HG02938 (cell line): ENCODE measurements at regions not wholly inside any gene's neighbourhood (a gene's known extent, or its start where the extent isn't known, plus 50 kb on each side); places are given as distances from the start of the nearest gene placed in this dataset.
A peak's percentile ranks its signal among the peaks of the same experiment; 100 is the strongest.
"Not testable (repeated sequence)": the region's sequence is repeated elsewhere in the genome, so short reads cannot be mapped to it uniquely, and the experiment has no call there.

ENCODE experiments used
- ATAC-seq: cut with Tn5 transposase; IDR thresholded peaks from one replicate; pipeline ENCODE4 v1.9.1; 2021; ENCODE audit warnings: mild to moderate bottlenecking, moderate library complexity; ENCODE audit not compliant: unreplicated experiment

- no peak for ATAC-seq
Measured at GRCh38 chr13:104650431-104650830, 1584.2 kb upstream of the SLC10A2 start.

DNA sequence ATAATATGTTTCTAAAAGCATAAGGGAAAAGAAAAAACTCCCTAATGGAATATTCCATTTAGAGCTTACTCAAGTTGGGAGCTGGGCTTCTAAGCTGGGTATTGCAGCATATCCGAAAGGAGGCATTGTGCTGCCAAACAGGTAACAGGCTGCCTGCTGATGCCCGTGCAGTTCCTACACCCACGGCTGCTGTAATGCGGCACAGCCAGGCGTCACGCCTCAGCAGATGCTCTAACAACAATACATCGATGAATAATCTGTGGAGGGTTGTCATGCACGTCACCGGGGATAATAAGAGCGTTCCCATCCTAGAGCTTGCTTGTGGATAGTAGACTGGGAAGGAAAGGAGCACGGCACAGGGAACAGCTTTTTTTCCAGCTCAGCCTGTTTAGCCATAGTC is 1582.1 kb upstream of the SLC10A2 start:
- ATAC-seq: no peak

DNA sequence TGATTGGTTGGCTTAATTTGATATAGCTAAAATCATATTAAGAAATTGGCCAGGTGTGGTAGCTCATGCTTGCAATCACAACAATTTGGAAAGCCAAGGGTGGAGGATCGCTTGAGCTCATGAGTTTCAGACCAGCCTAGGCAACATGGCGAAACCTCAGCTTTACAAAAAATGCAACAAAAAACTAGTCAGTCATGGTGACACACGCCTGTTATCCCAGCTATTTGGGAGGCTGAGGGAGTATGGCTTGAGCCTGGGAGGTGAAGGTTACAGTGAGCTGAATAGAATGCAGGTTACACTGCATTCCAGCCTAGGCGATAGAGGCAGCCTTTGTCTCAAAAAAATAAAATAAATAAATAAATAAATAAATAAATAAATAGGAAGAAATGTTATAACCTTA is 1579.6 kb upstream of the SLC10A2 start:
- ATAC-seq: no peak

- no peak for ATAC-seq
Measured at GRCh38 chr13:104641309-104641708, 1575.1 kb upstream of the SLC10A2 start.

DNA sequence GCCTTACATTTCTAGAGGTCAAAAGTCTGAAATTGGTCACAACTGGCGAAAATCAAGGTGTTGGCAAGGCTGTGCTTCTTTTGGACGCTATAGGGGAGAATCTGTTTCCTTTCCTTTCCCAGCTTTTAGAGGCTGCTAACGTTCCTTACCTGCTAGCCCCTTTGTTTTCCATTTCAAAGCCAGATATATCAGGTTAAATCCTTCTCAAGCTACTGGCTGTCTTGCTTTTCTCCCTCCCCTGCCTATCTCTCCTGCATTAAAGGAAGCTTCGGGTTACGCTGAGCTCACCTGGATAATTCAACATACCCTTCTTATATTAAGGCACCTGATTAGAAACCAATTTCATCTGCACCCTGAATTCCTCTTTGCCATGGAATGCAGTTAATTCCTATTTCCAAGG is 1569.7 kb upstream of the SLC10A2 start:
- no peak for ATAC-seq

GRCh38 chr13:104634016-104634415 is 1567.8 kb upstream of the SLC10A2 start:
- no peak for ATAC-seq

GRCh38 chr13:104632736-104633135 is 1566.5 kb upstream of the SLC10A2 start:
- ATAC-seq: no peak

DNA sequence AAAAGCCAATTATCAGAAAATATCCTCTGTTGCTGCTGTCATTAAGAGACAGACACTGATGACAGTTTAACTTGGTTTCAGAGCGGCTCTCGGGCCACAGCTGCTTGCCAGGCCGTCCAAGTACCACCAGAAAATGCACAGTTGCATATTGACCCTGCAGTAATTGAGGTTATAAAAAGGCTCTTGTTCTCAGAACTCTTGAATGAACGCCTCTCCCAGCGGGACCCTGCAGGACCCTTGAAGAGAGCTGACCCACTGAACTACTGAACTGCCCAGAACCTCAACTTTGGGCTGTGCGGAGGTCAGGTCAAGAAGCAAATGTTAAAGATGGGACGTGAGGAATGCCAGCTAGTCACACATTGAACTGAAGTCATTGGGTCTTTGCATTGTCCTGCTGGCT is 1559.0 kb upstream of the SLC10A2 start:
- no peak for ATAC-seq

DNA sequence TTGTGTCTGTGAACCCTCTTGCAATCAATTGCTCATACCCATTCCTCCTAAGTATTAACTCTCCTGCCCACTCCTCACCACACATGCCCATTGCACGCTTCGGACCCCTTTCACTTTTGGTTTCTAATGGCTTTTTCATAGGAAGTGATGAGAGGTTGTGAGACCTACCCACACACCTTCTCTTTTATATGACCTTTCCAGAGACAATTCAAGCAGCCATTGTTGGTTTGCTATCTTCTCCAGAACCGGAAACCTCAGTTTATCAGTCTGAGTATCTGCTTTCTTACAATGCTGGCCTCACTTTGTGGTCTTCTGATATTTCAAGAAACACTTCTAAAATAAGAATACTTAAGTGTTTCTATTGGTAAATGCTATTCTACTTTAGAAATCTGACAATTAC is 1550.8 kb upstream of the SLC10A2 start:
- peak; percentile 63 for ATAC-seq

DNA sequence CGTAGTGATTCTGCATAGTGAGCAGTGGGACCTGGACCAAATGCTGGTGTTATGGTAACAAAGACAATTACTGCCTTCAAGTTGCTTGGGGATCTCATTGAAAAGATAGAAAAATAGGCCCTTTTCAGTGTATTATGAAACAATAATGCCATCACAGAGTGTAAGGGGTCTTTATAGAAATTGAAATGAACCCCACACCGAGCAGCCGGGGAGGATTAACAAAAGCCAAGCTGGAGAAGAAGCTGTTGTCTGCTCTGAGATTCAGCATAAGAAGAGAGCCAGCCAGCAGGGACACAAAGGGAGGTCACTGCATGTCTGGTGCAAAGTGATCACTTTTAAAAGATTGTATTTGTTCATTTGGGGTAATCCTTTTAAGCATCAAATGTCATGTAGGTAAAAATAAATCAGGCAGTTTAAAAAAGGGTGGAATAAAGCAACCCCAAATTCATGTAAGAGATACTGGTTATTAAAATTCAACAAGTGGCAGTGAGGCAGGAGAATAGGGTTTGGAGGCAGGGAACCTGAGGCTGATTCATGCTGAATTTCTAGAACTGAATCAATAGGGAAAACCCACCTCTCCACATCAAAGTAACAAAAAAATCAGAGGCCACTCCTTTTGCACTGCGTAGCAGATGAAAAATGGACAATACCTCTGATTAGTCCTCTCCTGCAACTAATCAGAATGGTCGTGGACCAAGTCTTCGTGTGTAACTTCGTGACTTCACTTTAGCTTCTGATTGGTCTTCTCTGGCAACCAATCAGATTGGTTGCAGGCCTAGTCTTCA is 1548.3 kb upstream of the SLC10A2 start:
- no peak for ATAC-seq

DNA sequence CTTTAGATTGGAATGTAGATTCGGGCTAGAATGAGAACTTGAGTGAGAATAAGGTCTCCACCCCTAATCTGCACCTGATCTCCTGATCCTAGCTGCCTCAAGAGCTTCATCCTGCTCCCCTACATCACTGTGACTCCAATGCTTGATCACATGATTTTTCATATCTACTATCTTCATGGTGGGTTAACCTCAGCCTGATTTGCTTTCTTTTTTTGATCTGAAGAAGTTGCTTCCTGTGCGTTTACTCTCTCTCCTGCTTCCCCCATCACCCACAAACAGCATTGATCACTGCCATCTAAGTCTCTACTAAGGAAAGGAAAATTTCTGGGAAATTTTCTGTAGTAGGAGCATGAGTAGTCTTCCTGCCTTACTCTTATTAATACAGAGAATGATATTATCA is 1542.1 kb upstream of the SLC10A2 start:
- no peak for ATAC-seq

DNA sequence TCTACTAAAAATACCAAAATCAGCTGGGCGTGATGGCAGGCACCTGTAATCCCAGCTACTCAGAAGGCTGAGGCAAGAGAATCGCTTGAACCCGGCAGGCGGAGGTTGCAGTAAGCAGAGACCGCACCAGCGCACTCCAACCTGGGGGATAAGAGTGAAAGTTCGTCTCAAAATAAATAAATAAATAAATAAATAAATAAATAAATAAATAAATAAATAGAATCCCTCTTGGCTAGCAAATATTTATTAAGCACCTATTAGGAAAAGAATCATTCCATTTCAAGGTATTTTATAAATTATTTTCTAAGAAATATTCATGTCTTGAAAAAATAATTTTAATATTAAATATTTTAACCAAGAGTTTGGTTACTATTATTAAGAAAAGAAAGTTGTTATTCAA is 1539.2 kb upstream of the SLC10A2 start:
- ATAC-seq: not testable (repeated sequence)

DNA sequence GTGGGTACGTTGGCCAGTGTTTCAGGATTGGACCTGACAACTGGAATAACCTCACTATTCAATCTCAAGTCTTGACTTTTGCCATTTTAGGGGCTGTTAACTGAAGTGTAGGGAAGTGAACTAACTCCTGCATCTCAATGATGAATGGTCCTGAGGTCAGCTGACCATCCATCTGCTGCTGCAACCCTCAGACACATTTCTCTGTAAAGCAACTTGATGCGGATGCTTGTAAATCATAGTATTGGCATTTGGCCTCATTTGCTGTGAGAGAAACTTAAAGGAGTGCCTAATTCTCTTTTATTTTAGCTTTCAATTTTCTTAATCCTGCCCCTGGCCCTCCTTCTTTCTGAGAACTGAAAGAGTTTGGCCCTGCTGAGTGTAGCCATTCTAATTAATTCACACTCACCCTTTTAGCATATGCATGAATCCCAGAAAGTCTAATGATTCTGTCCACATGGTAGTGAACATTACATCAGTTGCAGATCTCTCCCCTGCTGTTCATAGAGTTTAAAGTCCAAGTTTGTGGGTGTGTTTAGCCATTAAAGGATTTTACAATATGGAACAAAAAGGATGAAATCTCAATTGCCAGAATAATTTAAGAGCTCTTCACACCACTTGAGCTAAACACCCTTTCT is 1531.4 kb upstream of the SLC10A2 start:
- no peak for ATAC-seq

DNA sequence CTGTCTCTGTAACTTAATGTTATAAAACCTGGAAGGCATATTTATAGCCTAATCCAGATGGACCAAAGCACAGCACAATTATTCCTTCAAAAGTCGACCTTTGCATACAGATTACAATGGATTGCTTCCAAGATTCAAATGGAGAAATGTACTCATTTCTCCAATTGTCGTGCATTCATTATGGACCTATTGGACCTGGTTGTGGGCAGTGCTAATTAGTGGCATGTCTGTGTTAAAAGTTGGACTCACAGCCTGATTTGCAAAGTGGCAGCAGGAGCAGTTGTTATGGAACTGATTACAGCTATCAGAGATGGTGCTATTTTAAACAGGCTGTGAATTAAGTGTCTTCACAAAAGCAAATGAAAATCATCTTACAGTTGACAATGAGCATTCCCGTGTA is 1529.3 kb upstream of the SLC10A2 start:
- ATAC-seq: no peak

DNA sequence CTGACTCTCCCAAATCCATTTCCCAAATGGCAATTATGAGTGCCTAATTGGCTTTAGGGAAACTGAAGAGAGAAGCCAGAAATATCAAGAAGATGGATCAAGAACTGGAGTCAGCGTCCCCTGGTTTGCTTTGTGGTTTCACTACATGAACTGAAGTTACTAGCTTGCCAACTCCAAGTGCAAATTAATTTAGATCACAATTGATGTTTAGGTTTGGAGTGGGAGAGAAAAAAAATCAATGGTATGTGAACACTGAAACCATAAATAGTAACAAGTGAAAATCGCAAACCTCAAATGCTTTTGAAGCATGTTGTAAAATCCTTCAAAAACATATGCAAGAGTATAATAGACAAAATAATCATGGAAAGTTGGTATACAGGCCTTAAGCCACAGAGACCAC is 1528.6 kb upstream of the SLC10A2 start:
- no peak for ATAC-seq

- ATAC-seq: no peak
Measured at GRCh38 chr13:104593693-104594092, 1527.5 kb upstream of the SLC10A2 start.

- no peak for ATAC-seq
Measured at GRCh38 chr13:104593251-104593576, 1527.0 kb upstream of the SLC10A2 start.

DNA sequence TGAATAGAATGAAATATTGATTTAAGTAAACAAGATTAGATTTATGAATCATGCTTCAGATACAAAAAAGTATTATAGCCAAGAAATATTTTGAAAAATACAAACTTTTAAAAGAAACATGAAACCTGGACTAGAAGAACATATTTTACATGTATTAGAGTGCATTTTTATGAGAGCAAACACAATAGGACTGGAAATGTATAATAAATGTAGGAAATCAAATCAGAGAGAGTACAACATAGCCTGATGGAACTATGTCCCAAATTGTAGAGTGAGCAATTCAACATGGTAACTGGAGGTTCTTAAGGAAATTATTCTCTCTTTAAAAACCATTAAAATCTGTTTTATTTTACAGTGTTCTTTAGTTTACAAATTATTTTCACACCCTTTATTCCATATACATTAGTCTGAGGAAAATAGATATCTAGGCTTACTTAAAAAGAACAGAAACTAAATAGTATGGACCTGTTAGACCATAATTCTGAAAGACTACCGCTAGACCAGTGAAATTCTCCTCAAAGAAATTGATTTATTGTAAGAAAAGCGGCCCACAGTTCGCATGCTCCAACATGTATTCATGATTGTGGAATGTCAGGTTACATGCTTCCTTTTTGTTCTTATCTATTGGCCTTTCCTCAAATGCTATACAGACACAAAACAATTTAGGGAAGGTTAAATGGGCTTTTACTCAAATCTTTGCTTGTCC is 1526.5 kb upstream of the SLC10A2 start:
- no peak for ATAC-seq

DNA sequence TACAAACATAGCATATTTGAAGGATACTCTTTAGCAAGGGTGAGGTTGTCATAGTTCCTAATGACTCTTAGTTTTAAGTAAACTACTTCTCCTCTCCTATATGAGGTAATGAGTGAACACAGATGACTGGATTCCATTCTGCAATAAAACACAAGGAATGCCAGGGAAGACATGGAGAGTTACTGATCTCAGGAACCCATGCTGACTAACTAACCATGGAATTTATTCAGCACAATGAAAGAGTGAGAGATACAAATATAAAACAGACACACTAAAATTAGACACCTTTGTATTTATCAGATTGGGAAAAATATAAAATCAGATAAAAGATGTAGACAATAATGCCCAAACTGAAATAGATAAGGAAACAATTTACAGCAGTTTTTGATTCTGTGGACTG is 1525.9 kb upstream of the SLC10A2 start:
- ATAC-seq: no peak

- ATAC-seq: no peak
Measured at GRCh38 chr13:104586051-104586746, 1520.0 kb upstream of the SLC10A2 start.

DNA sequence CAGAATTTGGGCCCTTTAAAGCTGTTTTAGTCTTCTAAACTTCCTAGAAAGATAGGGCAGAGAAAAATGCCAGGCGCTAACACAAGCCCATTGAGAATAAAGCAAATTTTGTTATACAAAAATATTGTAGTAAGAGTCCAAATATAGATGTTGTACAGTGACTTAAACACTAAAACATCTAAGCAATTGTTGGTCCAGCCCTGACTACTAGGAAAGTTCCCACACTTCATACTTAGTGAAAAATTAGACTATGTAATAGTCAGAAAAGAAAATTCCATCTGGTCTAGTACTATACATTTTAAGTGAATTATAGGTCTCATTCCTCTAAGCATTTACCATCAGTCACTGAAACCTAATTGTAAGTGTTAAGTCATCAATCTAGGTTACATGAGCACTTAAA is 1518.3 kb upstream of the SLC10A2 start:
- ATAC-seq: no peak

GRCh38 chr13:104580931-104581330 is 1514.7 kb upstream of the SLC10A2 start:
- ATAC-seq: no peak
